H9 (cell line): ENCODE measurements at regions not wholly inside any gene's neighbourhood (a gene's known extent, or its start where the extent isn't known, plus 50 kb on each side); places are given as distances from the start of the nearest gene placed in this dataset.

Experiments used
- DNase-seq: peaks from one replicate; pipeline ENCODE4 v3.0.0-alpha.2; 2017
- H2AFZ ChIP-seq: one replicate; pipeline ENCODE4 v1.6.1; 2013; ENCODE audit warnings: mild to moderate bottlenecking, low read length, control low read depth, moderate library complexity
- H2AK5ac ChIP-seq: 2 replicates; pipeline ENCODE4 v1.6.1; 2013; ENCODE audit warnings: low read length, control low read depth, mixed read lengths; ENCODE audit not compliant: insufficient read length
- H2BK120ac ChIP-seq: one replicate; pipeline ENCODE4 v1.6.1; 2013; ENCODE audit warnings: low read depth, mild to moderate bottlenecking, low read length, control low read depth, inconsistent platforms; ENCODE audit not compliant: poor library complexity, severe bottlenecking
- H2BK12ac ChIP-seq: 2 replicates; pipeline ENCODE4 v1.6.1; 2013; ENCODE audit warnings: low read length, control low read depth, mixed read lengths, low read depth; ENCODE audit not compliant: insufficient read length
- H2BK15ac ChIP-seq: 2 replicates; pipeline ENCODE4 v1.6.1; 2013; ENCODE audit warnings: low read depth, low read length, control low read depth
- H2BK20ac ChIP-seq: one replicate; pipeline ENCODE4 v1.6.1; 2013; ENCODE audit warnings: low read depth, mild to moderate bottlenecking, low read length, control low read depth, inconsistent platforms; ENCODE audit not compliant: poor library complexity, severe bottlenecking
- H2BK5ac ChIP-seq: 2 replicates; pipeline ENCODE4 v1.6.1; 2013; ENCODE audit warnings: low read length, control low read depth, mixed read lengths; ENCODE audit not compliant: insufficient read length
- H3K14ac ChIP-seq: 2 replicates; pipeline ENCODE4 v1.6.1; 2013; ENCODE audit warnings: low read length, control low read depth; ENCODE audit not compliant: insufficient read depth
- H3K18ac ChIP-seq: 2 replicates; pipeline ENCODE4 v1.6.1; 2013; ENCODE audit warnings: low read depth, mild to moderate bottlenecking, mixed read lengths, low read length, control low read depth; ENCODE audit not compliant: insufficient read length
- H3K23ac ChIP-seq: 2 replicates; pipeline ENCODE4 v1.6.1; 2013; ENCODE audit warnings: low read length, control low read depth, mixed read lengths, low read depth; ENCODE audit not compliant: insufficient read length
- H3K23me2 ChIP-seq: 2 replicates; pipeline ENCODE4 v1.6.1; 2013; ENCODE audit warnings: low read depth, mild to moderate bottlenecking, mixed read lengths, low read length, control low read depth; ENCODE audit not compliant: insufficient read length, poor library complexity, severe bottlenecking
- H3K27ac ChIP-seq: 2 replicates; pipeline ENCODE4 v1.5.1; 2013; ENCODE audit warnings: low read length, control low read depth, mixed read lengths, low read depth; ENCODE audit not compliant: insufficient read length
- H3K27me3 ChIP-seq: 2 replicates; pipeline ENCODE4 v1.6.1; 2013; ENCODE audit warnings: low read length, control low read depth, inconsistent platforms; ENCODE audit not compliant: insufficient read depth
- H3K4ac ChIP-seq: 2 replicates; pipeline ENCODE4 v1.6.1; 2013; ENCODE audit warnings: low read depth, mild to moderate bottlenecking, control low read depth, inconsistent platforms, low read length, moderate library complexity
- H3K4me1 ChIP-seq: 2 replicates; pipeline ENCODE4 v1.6.1; 2013; ENCODE audit warnings: low read length, control low read depth, inconsistent platforms; ENCODE audit not compliant: insufficient read depth
- H3K4me2 ChIP-seq: 2 replicates; pipeline ENCODE4 v1.6.1; 2013; ENCODE audit warnings: low read length, control low read depth, mixed read lengths; ENCODE audit not compliant: insufficient read length, insufficient read depth
- H3K56ac ChIP-seq: 2 replicates; pipeline ENCODE4 v1.6.1; 2013; ENCODE audit warnings: low read depth, mild to moderate bottlenecking, mixed read lengths, low read length, control low read depth; ENCODE audit not compliant: insufficient read length
- H3K79me1 ChIP-seq: 2 replicates; pipeline ENCODE4 v1.6.1; 2013; ENCODE audit warnings: low read depth, mild to moderate bottlenecking, moderate library complexity, low read length, control low read depth, inconsistent platforms; ENCODE audit not compliant: insufficient read depth, poor library complexity, severe bottlenecking
- H3K79me2 ChIP-seq: 2 replicates; pipeline ENCODE4 v1.6.1; 2013; ENCODE audit warnings: low read length, control low read depth, inconsistent platforms; ENCODE audit not compliant: insufficient read depth
- H3K9ac ChIP-seq: 2 replicates; pipeline ENCODE4 v1.6.1; 2013; ENCODE audit warnings: low read length, control low read depth, mixed read lengths; ENCODE audit not compliant: insufficient read length; ENCODE audit errors: extremely low read depth
- H3K9me3 ChIP-seq: one replicate; pipeline ENCODE4 v1.6.1; 2013; ENCODE audit warnings: low read depth, low read length, inconsistent platforms; ENCODE audit not compliant: control insufficient read depth
- H3T11ph ChIP-seq: one replicate; pipeline ENCODE4 v1.6.1; 2013; ENCODE audit warnings: mild to moderate bottlenecking, low read length, control low read depth, inconsistent platforms
- H4K20me1 ChIP-seq: one replicate; pipeline ENCODE4 v1.6.1; 2013; ENCODE audit not compliant: control insufficient read depth, insufficient read length, insufficient read depth
- H4K5ac ChIP-seq: 2 replicates; pipeline ENCODE4 v1.6.1; 2013; ENCODE audit warnings: low read depth, mild to moderate bottlenecking, mixed read lengths, low read length, control low read depth; ENCODE audit not compliant: insufficient read length
- H4K8ac ChIP-seq: replicated peaks from 2 replicates; pipeline ENCODE4 v1.6.1; 2013; ENCODE audit warnings: low read length, control low read depth, mixed read lengths, low read depth; ENCODE audit not compliant: insufficient read length
- H4K91ac ChIP-seq: 2 replicates; pipeline ENCODE4 v1.6.1; 2013; ENCODE audit warnings: low read depth, mild to moderate bottlenecking, moderate library complexity, mixed read lengths, low read length, control low read depth; ENCODE audit not compliant: insufficient read length
- H3K27ac Mint-ChIP-seq, 3 experiments: 2 replicates in 2 of 3; 3 replicates in 1 of 3; pipeline ENCODE4 v1.8.0; 2020 to 2021; ENCODE audit warnings: mixed read lengths in 3 of 3, mild to moderate bottlenecking in 1 of 3, moderate library complexity in 1 of 3
- H3K27me3 Mint-ChIP-seq: 2 replicates; pipeline ENCODE4 v1.8.0; 2021; ENCODE audit warnings: low read depth, mild to moderate bottlenecking, moderate library complexity, mixed read lengths
- H3K36me3 Mint-ChIP-seq, 3 experiments: 2 replicates in 2 of 3; 3 replicates in 1 of 3; pipeline ENCODE4 v1.8.0; 2020 to 2021; ENCODE audit warnings: low read depth in 3 of 3, mixed read lengths in 3 of 3; ENCODE audit not compliant: insufficient read depth in 1 of 3
- H3K4me1 Mint-ChIP-seq, 2 experiments: 2 replicates each; pipeline ENCODE4 v1.8.0; 2020; ENCODE audit warnings: mixed read lengths in 2 of 2
- H3K4me3 Mint-ChIP-seq, 2 experiments: 2 replicates in 1 of 2; 3 replicates in 1 of 2; pipeline ENCODE4 v1.8.0; 2020 to 2021; ENCODE audit warnings: mild to moderate bottlenecking in 2 of 2, mixed read lengths in 2 of 2, moderate library complexity in 1 of 2
- H3K9me3 Mint-ChIP-seq, 2 experiments: 2 replicates in 1 of 2; 3 replicates in 1 of 2; pipeline ENCODE4 v1.8.0; 2020; ENCODE audit warnings: mild to moderate bottlenecking in 2 of 2, mixed read lengths in 2 of 2, moderate library complexity in 1 of 2
- WGBS: extraction: QIAGEN DNeasy Blood & Tissue Kit; methylation state at CpG from one replicate; pipeline ENCODE4 v1.1.7; 2013; ENCODE audit warnings: missing lambda C conversion rate, low lambda C conversion rate, mixed read lengths; ENCODE audit not compliant: insufficient read length; ENCODE audit errors: extremely low coverage; 5-methylcytosine and 5-hydroxymethylcytosine counted together
- TF ChIP-seq, protein P1 (sequence below): fragments of 200-600 bp; sonication (generic); conservative IDR thresholded peaks from 3 replicates; pipeline ENCODE4 v1.8.0; 2021; ENCODE audit warnings: antibody characterized with exemption, mild to moderate bottlenecking

DNA sequence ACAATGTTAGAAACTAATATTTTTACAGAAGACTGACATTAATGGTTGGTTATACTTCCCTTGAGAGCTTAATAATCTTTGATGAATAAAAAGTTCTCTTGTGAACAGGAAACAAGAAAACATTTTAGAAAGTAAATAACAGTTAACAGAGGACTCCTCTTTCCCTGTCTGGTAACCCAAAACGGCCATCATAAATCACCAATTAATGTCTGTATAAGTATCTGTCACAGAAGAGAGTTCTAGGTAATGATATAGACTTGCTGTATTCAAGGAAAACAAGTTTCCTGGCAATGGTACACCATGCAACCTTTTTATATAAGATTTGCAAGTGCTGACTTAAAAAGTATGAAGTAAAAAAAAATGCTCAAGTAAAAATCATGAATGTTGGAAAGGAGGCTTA, 426.7 kb downstream of the SOX2 start:
- Histone ChIP-seq H4K20me1 (no peaks in the 10 kb centered on the region), H2BK120ac (no peak overlapping the region), H3K9me3 (no peaks in the 10 kb centered on the region), H3T11ph (no peak overlapping the region), H3K4me2 (no peak overlapping the region), H3K56ac (no peak overlapping the region), H3K18ac (no peak overlapping the region), H3K79me1 (no peaks in the 10 kb centered on the region), H3K4ac (no peak overlapping the region), H2BK20ac (no peak overlapping the region), H4K5ac (no peak overlapping the region), H2BK5ac (no peak overlapping the region), H3K27ac (no peak overlapping the region), H3K14ac (no peak overlapping the region), H4K91ac (no peak overlapping the region), H2BK12ac (no peak overlapping the region), H3K79me2 (no peaks in the 10 kb centered on the region), H2AK5ac (no peak overlapping the region), H2AFZ (no peak overlapping the region), H3K23ac (no peak overlapping the region), H3K23me2 (no peaks in the 10 kb centered on the region), H2BK15ac (no peak overlapping the region), H3K27me3 (no peaks in the 10 kb centered on the region; the same call in 1 of the 2 replicates), H3K4me1 (peaks cover 9% of the 10 kb centered on the region; the same call in 1 of the 2 replicates), H3K9ac (no peak overlapping the region), H4K8ac (no peak overlapping the region)
- H3K36me3 Mint-ChIP-seq = no peaks in the 10 kb centered on the region
- DNase-seq = no peak
- H3K27ac Mint-ChIP-seq = no peak overlapping the region
- no peak overlapping the region for H3K4me3 Mint-ChIP-seq
- peaks cover 9% of the 10 kb centered on the region for H3K27me3 Mint-ChIP-seq
- no peaks in the 10 kb centered on the region; a peak in 1 of 5 replicates for H3K9me3 Mint-ChIP-seq
- H3K4me1 Mint-ChIP-seq = peaks cover 58 to 59% of the 10 kb centered on the region in 2 experiments
- WGBS = no CpG with 5 or more reads among the region's 1 CpG
- TF ChIP-seq, protein P1, sequence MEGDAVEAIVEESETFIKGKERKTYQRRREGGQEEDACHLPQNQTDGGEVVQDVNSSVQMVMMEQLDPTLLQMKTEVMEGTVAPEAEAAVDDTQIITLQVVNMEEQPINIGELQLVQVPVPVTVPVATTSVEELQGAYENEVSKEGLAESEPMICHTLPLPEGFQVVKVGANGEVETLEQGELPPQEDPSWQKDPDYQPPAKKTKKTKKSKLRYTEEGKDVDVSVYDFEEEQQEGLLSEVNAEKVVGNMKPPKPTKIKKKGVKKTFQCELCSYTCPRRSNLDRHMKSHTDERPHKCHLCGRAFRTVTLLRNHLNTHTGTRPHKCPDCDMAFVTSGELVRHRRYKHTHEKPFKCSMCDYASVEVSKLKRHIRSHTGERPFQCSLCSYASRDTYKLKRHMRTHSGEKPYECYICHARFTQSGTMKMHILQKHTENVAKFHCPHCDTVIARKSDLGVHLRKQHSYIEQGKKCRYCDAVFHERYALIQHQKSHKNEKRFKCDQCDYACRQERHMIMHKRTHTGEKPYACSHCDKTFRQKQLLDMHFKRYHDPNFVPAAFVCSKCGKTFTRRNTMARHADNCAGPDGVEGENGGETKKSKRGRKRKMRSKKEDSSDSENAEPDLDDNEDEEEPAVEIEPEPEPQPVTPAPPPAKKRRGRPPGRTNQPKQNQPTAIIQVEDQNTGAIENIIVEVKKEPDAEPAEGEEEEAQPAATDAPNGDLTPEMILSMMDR = no peak
